Gastroesophageal sphincter (tissue), 3 donors: ENCODE measurements at regions not wholly inside any gene's neighbourhood (a gene's known extent, or its start where the extent isn't known, plus 50 kb on each side); places are given as distances from the start of the nearest gene placed in this dataset.
"Not testable (repeated sequence)": the region's sequence is repeated elsewhere in the genome, so short reads cannot be mapped to it uniquely, and the experiment has no call there.

Experiments
- POLR2A ChIP-seq, 2 donors: fragments of 450-650 bp; IDR thresholded peaks; one replicate each; pipeline ENCODE4 v1.6.1; 2017; ENCODE audit warnings: antibody characterized with exemption in 2 of 2, mild to moderate bottlenecking in 2 of 2, moderate library complexity in 1 of 2
- POLR2AphosphoS5 ChIP-seq: sonication (generic); formaldehyde crosslinking; IDR thresholded peaks from one replicate; pipeline ENCODE4 v1.6.1; 2017; ENCODE audit warnings: antibody characterized with exemption
- TF ChIP-seq, protein P1 (sequence below), 4 experiments: fragments of 200-600 bp in 2 of 4; fragments of 450-650 bp in 2 of 4; sonication (generic) in 1 of 4; IDR thresholded peaks; one replicate each; pipeline ENCODE4 v1.5.1; 2017 to 2019; ENCODE audit warnings: antibody characterized with exemption in 4 of 4, mild to moderate bottlenecking in 2 of 4, moderate library complexity in 2 of 4

DNA sequence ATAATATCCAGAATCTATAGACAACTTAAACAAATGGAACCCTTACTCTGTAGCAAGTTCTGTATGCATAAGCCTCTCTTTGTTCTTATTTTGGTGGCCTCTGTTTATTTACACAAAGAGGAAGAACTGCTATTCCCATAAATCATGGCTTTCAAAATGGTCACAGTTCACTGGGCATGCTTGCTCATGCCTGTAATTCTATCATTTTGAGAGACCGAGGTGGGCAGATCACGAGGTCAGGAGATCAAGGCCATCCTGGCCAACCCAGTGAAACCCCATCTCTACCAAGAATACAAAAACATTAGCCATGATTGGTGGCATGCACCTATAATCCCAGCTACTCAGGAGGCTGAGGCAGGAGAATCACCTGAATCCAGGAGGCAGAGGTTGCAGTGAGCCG is 307.3 kb upstream of the ZNF337 start:
- TF ChIP-seq POLR2A (IDR thresholded peaks at IDR 0.05); POLR2AphosphoS5: not testable (repeated sequence)
- TF ChIP-seq, protein P1, sequence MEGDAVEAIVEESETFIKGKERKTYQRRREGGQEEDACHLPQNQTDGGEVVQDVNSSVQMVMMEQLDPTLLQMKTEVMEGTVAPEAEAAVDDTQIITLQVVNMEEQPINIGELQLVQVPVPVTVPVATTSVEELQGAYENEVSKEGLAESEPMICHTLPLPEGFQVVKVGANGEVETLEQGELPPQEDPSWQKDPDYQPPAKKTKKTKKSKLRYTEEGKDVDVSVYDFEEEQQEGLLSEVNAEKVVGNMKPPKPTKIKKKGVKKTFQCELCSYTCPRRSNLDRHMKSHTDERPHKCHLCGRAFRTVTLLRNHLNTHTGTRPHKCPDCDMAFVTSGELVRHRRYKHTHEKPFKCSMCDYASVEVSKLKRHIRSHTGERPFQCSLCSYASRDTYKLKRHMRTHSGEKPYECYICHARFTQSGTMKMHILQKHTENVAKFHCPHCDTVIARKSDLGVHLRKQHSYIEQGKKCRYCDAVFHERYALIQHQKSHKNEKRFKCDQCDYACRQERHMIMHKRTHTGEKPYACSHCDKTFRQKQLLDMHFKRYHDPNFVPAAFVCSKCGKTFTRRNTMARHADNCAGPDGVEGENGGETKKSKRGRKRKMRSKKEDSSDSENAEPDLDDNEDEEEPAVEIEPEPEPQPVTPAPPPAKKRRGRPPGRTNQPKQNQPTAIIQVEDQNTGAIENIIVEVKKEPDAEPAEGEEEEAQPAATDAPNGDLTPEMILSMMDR (IDR thresholded peaks at IDR 0.05): not testable (repeated sequence)
